ENCODE measurements at regions not wholly inside any gene's neighbourhood (a gene's known extent, or its start where the extent isn't known, plus 50 kb on each side); places are given as distances from the start of the nearest gene placed in this dataset.

- intact Hi-C loops (cut with DNase I), result no loop called here
- H3K4me3 ChIP-seq, result no peak overlapping the region
- TF ChIP-seq CTCF (IDR thresholded peaks at IDR 0.05), result no peak
Measured at GRCh38 chr12:90659060-90659459, 295.9 kb downstream of the CCER1 start.

GRCh38 chr12:90653040-90653439, 301.9 kb downstream of the CCER1 start:
- H3K9ac ChIP-seq (ENCODE audit: low read depth in 2 of 2, low read length in 2 of 2), result no peak overlapping the region
- H3K4me1 ChIP-seq, result no peaks in the 10 kb centered on the region
- no peak overlapping the region for H3K4me3 ChIP-seq
- TF ChIP-seq CTCF (IDR thresholded peaks at IDR 0.05), result no peak
- no peak for DNase-seq
- no peaks in the 10 kb centered on the region for H3K9me3 ChIP-seq
- H3K36me3 ChIP-seq, result no peaks in the 10 kb centered on the region
- intact Hi-C loops (cut with DNase I), result no loop called here
- no peaks in the 10 kb centered on the region for H3K27me3 ChIP-seq
- H3K27ac ChIP-seq, result no peak overlapping the region

More at GRCh38 chr12:90659060-90659459, 295.9 kb downstream of the CCER1 start:
- H3K9me3 ChIP-seq, result no peaks in the 10 kb centered on the region
- no peaks in the 10 kb centered on the region for H3K36me3 ChIP-seq
- H3K27me3 ChIP-seq, result no peaks in the 10 kb centered on the region
- no peak overlapping the region for H3K27ac ChIP-seq
- H3K9ac ChIP-seq (ENCODE audit: low read depth in 2 of 2, low read length in 2 of 2), result no peak overlapping the region
- H3K4me1 ChIP-seq, result no peaks in the 10 kb centered on the region
- no peak for DNase-seq

GRCh38 chr12:90652280-90652679, 302.7 kb downstream of the CCER1 start:
- Histone ChIP-seq H3K4me1 (no peaks in the 10 kb centered on the region), H3K36me3 (no peaks in the 10 kb centered on the region), H3K9me3 (no peaks in the 10 kb centered on the region), H3K27ac (no peak overlapping the region), H3K4me3 (no peak overlapping the region), H3K9ac (ENCODE audit: low read depth in 2 of 2, low read length in 2 of 2) (no peak overlapping the region), H3K27me3 (no peaks in the 10 kb centered on the region)
- no peak for DNase-seq
- intact Hi-C loops (cut with DNase I), result no loop called here
- no peak for TF ChIP-seq CTCF (IDR thresholded peaks at IDR 0.05)

- Histone ChIP-seq H3K9ac (ENCODE audit: low read depth in 2 of 2, low read length in 2 of 2) (no peak overlapping the region), H3K27ac (no peak overlapping the region), H3K4me3 (no peak overlapping the region), H3K36me3 (no peaks in the 10 kb centered on the region), H3K4me1 (no peaks in the 10 kb centered on the region), H3K27me3 (no peaks in the 10 kb centered on the region), H3K9me3 (no peaks in the 10 kb centered on the region)
- no peak for DNase-seq
- no peak for TF ChIP-seq CTCF (IDR thresholded peaks at IDR 0.05)
- intact Hi-C loops (cut with DNase I), result no loop called here
Measured at GRCh38 chr12:90645181-90645580, 309.8 kb downstream of the CCER1 start.

GRCh38 chr12:90631591-90632212, 323.3 kb downstream of the CCER1 start:
- TF ChIP-seq CTCF (IDR thresholded peaks at IDR 0.05), result no peak

More at GRCh38 chr12:90631591-90632212, 323.3 kb downstream of the CCER1 start:
- H3K9me3 ChIP-seq, result no peaks in the 10 kb centered on the region
- H3K27ac ChIP-seq, result no peak overlapping the region
- intact Hi-C loops (cut with DNase I), result no loop called here
- no peaks in the 10 kb centered on the region for H3K4me1 ChIP-seq
- no peaks in the 10 kb centered on the region for H3K36me3 ChIP-seq
- no peak overlapping the region for H3K9ac ChIP-seq (ENCODE audit: low read depth in 2 of 2, low read length in 2 of 2)
- DNase-seq, result no peak
- no peaks in the 10 kb centered on the region for H3K27me3 ChIP-seq
- H3K4me3 ChIP-seq, result no peak overlapping the region

All from colonic mucosa (tissue), 4 donors.